HEK293 (cell line): ENCODE measurements at regions not wholly inside any gene's neighbourhood (a gene's known extent, or its start where the extent isn't known, plus 50 kb on each side); places are given as distances from the start of the nearest gene placed in this dataset.

Source experiments
- SP2 ChIP-seq: fragments of 450-650 bp; formaldehyde crosslinking; IDR thresholded peaks from 2 replicates; pipeline ENCODE4 v1.5.1; 2016; ENCODE audit warnings: missing biosample characterization, missing genetic modification characterization
- TCF7L2 ChIP-seq: IDR thresholded peaks from 2 replicates; pipeline ENCODE4 v1.6.1; 2011; ENCODE audit warnings: low read depth, mild to moderate bottlenecking, inconsistent platforms, low read length, moderate library complexity, borderline replicate concordance
- ZNF394 ChIP-seq: fragments of 450-650 bp; formaldehyde crosslinking; IDR thresholded peaks from 2 replicates; pipeline ENCODE4 v1.5.1; 2016; ENCODE audit warnings: missing biosample characterization, missing genetic modification characterization, mild to moderate bottlenecking, moderate library complexity, borderline replicate concordance
- ZNF530 ChIP-seq: fragments of 450-650 bp; formaldehyde crosslinking; IDR thresholded peaks from 2 replicates; pipeline ENCODE4 v1.5.1; 2016; ENCODE audit warnings: low read depth, missing biosample characterization, missing genetic modification characterization
- ZNF677 ChIP-seq: fragments of 450-650 bp; IDR thresholded peaks from 2 replicates; pipeline ENCODE4 v1.5.0; 2018; ENCODE audit warnings: missing biosample characterization, mild to moderate bottlenecking, missing genetic modification characterization, moderate library complexity
- ZSCAN16 ChIP-seq: fragments of 450-650 bp; formaldehyde crosslinking; IDR thresholded peaks from 2 replicates; pipeline ENCODE4 v1.5.1; 2016; ENCODE audit warnings: missing biosample characterization, missing genetic modification characterization
- ZSCAN18 ChIP-seq: fragments of 450-650 bp; formaldehyde crosslinking; IDR thresholded peaks from 2 replicates; pipeline ENCODE4 v1.5.1; 2016; ENCODE audit warnings: missing biosample characterization, missing genetic modification characterization
- TF ChIP-seq, protein P1 (sequence below): fragments of 450-650 bp; formaldehyde crosslinking; IDR thresholded peaks from 2 replicates; pipeline ENCODE4 v1.5.1; 2016; ENCODE audit warnings: missing biosample characterization, missing genetic modification characterization

DNA sequence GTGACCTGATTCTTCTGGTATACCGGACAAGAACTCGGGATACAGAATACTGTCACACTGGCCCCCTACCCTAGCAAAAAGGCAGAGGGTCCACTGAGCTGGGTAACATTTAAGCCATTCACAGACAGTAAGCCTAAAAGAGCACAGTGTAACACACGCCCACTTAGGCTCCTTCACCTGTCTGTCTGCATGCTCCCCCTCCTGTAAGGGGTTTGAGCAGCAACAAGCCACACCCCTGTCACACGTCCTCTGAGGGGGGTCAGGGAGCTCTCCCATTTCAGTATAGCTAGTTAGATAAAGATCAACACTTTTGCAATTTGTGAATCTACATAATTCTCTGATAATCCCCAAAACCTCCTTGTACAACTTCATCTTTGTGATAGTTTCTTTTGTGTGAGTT lies 586.3 kb upstream of the LMCD1 start:
- TF ChIP-seq ZSCAN16 (tag by site-specific recombination), result no peak
- TF ChIP-seq, protein P1, sequence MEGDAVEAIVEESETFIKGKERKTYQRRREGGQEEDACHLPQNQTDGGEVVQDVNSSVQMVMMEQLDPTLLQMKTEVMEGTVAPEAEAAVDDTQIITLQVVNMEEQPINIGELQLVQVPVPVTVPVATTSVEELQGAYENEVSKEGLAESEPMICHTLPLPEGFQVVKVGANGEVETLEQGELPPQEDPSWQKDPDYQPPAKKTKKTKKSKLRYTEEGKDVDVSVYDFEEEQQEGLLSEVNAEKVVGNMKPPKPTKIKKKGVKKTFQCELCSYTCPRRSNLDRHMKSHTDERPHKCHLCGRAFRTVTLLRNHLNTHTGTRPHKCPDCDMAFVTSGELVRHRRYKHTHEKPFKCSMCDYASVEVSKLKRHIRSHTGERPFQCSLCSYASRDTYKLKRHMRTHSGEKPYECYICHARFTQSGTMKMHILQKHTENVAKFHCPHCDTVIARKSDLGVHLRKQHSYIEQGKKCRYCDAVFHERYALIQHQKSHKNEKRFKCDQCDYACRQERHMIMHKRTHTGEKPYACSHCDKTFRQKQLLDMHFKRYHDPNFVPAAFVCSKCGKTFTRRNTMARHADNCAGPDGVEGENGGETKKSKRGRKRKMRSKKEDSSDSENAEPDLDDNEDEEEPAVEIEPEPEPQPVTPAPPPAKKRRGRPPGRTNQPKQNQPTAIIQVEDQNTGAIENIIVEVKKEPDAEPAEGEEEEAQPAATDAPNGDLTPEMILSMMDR (tag by site-specific recombination), result no peak
- TF ChIP-seq ZSCAN18, result no peak
- TF ChIP-seq ZNF394, result no peak
- TF ChIP-seq ZNF530, result no peak
- TF ChIP-seq SP2 (tag by site-specific recombination), result no peak
- no peak for TF ChIP-seq ZNF677 (tag by site-specific recombination)
- TF ChIP-seq TCF7L2, result no peak
